Thoracic aorta (tissue), 2 donors: ENCODE measurements at regions not wholly inside any gene's neighbourhood (a gene's known extent, or its start where the extent isn't known, plus 50 kb on each side); places are given as distances from the start of the nearest gene placed in this dataset.

ENCODE experiments used
- ATAC-seq: fragments of 150-250 bp; one replicate; pipeline ENCODE4 v1.8.0; 2017; ENCODE audit warnings: low read depth; ENCODE audit not compliant: insufficient number of reproducible peaks, low FRiP score
- DNase-seq: peaks from one replicate; pipeline ENCODE4 v3.0.0-alpha.2; 2020; ENCODE audit warnings: low spot score
- H3K27ac ChIP-seq, 2 donors: fragments of 200-600 bp; sonication (generic); 1 replicate in 1 of 2; 2 replicates in 1 of 2; pipeline ENCODE4 v1.5.1; 2016; ENCODE audit warnings: mild to moderate bottlenecking in 2 of 2, moderate library complexity in 2 of 2
- H3K27me3 ChIP-seq: fragments of 200-600 bp; sonication (generic); replicated peaks from 2 replicates; pipeline ENCODE4 v1.6.0; 2016; ENCODE audit warnings: mild to moderate bottlenecking; ENCODE audit not compliant: insufficient read depth
- H3K36me3 ChIP-seq: fragments of 200-600 bp; sonication (generic); one replicate; pipeline ENCODE4 v1.5.1; 2016
- H3K4me1 ChIP-seq, 2 donors: fragments of 200-600 bp; sonication (generic); 1 replicate in 1 of 2; 2 replicates in 1 of 2; pipeline versions ENCODE4 v1.5.1 to v1.6.0; 2016; ENCODE audit warnings: low read depth in 2 of 2, mild to moderate bottlenecking in 1 of 2; ENCODE audit not compliant: control insufficient read depth in 1 of 2
- H3K4me3 ChIP-seq: fragments of 200-600 bp; sonication (generic); 2 replicates; pipeline ENCODE4 v1.5.1; 2016; ENCODE audit warnings: mild to moderate bottlenecking
- H3K9me3 ChIP-seq: fragments of 200-600 bp; sonication (generic); 2 replicates; pipeline ENCODE4 v1.5.1; 2016
- TF ChIP-seq, protein P1 (sequence below): fragments of 200-600 bp; sonication (generic); IDR thresholded peaks from one replicate; pipeline ENCODE4 v1.5.1; 2019; ENCODE audit warnings: antibody characterized with exemption

DNA sequence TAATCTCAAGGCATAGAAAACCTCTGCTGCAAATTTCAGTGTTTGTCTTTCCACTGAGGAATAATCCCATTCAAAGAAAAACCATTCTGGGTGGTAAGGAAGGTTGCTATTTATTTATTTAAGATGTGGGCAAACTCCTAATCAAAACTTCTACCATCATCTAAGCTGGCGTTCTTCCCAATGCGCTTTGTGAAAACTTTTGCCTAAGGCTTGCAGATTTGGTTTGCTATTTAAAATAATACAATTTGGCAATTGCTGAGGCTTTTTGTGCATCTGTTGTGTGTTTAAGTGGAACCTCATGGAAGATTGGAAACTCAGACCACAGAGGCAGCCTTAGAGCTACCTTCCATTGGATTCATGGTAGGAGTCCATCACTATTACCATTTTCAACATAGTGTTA, 309.0 kb downstream of the BLID start:
- TF ChIP-seq, protein P1, sequence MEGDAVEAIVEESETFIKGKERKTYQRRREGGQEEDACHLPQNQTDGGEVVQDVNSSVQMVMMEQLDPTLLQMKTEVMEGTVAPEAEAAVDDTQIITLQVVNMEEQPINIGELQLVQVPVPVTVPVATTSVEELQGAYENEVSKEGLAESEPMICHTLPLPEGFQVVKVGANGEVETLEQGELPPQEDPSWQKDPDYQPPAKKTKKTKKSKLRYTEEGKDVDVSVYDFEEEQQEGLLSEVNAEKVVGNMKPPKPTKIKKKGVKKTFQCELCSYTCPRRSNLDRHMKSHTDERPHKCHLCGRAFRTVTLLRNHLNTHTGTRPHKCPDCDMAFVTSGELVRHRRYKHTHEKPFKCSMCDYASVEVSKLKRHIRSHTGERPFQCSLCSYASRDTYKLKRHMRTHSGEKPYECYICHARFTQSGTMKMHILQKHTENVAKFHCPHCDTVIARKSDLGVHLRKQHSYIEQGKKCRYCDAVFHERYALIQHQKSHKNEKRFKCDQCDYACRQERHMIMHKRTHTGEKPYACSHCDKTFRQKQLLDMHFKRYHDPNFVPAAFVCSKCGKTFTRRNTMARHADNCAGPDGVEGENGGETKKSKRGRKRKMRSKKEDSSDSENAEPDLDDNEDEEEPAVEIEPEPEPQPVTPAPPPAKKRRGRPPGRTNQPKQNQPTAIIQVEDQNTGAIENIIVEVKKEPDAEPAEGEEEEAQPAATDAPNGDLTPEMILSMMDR = no peak
- H3K27ac ChIP-seq = no peak overlapping the region
- no peaks in the 10 kb centered on the region for H3K27me3 ChIP-seq
- H3K36me3 ChIP-seq = no peaks in the 10 kb centered on the region
- H3K9me3 ChIP-seq = no peaks in the 10 kb centered on the region
- ATAC-seq = no peak
- H3K4me3 ChIP-seq = no peak overlapping the region
- no peak for DNase-seq
- no peaks in the 10 kb centered on the region for H3K4me1 ChIP-seq

DNA sequence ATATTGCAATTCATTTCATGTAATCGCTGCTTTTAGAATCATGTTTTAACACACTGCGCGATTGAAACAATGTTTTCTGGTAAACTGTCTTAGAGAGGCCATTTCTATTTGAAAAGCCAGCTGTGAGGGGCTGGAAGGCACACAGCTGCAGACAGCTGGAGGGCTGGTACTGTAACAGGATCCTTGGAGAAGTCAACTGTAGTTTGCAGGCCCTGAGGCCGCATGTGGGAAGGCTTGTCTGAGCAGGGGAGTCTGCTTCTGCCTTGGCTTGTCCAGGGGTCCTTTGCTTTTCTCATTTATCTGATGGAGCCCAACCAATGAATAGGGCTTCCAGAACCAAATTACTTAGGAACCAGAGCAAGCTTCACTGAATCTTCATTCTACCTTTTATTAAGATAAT, 313.5 kb downstream of the BLID start:
- no peaks in the 10 kb centered on the region for H3K27me3 ChIP-seq
- no peak overlapping the region for H3K27ac ChIP-seq
- DNase-seq (no peak), ATAC-seq (no peak)
- H3K4me1 ChIP-seq = peaks cover 12 to 34% of the 10 kb centered on the region in 2 donors
- H3K4me3 ChIP-seq = no peak overlapping the region
- TF ChIP-seq, protein P1 = no peak
- no peaks in the 10 kb centered on the region for H3K36me3 ChIP-seq
- H3K9me3 ChIP-seq = no peaks in the 10 kb centered on the region

DNA sequence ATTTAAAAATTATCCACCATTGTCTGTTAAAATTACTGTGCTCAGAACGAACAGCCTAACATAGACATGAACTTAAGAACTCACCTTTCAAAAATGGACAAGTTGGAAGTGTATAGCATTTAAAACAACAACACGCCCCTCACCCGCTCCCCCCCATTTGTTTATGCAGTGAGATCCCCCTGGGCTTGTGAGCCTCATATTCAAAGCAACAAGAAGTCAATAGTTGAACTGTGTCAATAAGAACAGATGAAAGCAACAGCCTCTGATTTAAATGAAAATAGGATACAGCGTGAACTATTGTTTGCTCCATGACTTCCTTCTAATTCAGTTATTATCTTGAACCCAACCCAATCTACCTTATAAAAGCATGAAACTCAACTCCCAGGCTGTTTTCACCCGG, 314.2 kb downstream of the BLID start:
- H3K27ac ChIP-seq = peak overlapping the region in 1 of 2 donors; percentile 46
- ATAC-seq = no peak
- TF ChIP-seq, protein P1 = no peak
- no peak overlapping the region for H3K4me3 ChIP-seq
- no peaks in the 10 kb centered on the region for H3K27me3 ChIP-seq
- no peaks in the 10 kb centered on the region for H3K36me3 ChIP-seq
- no peak for DNase-seq
- no peaks in the 10 kb centered on the region for H3K9me3 ChIP-seq
- H3K4me1 ChIP-seq = peaks cover 12 to 35% of the 10 kb centered on the region in 2 donors

DNA sequence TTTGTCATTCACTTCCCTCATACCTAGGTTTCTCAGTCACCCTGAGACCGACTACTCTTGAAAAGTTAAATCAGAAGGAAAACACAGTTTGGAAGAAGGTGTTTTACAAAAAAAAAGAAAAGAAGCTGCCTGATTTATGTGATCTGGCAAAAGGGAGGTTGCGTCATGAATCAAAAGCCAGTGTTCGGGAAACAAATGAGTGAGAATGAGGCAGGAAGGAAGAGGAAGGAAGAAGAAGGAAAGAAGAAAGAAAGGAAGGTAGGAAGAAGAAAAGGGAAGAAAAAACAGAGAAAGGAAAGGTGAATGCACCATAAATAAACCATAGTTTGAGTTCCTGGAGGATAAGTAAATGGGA, 314.6 kb downstream of the BLID start:
- Histone ChIP-seq H3K4me1 (peaks cover 12 to 35% of the 10 kb centered on the region in 2 donors), H3K27ac (peak overlapping the region; percentile 46 to 62), H3K27me3 (no peaks in the 10 kb centered on the region), H3K9me3 (no peaks in the 10 kb centered on the region), H3K4me3 (peak overlapping the region; percentile 39), H3K36me3 (no peaks in the 10 kb centered on the region)
- DNase-seq (no peak), ATAC-seq (no peak)
- TF ChIP-seq, protein P1 = no peak

DNA sequence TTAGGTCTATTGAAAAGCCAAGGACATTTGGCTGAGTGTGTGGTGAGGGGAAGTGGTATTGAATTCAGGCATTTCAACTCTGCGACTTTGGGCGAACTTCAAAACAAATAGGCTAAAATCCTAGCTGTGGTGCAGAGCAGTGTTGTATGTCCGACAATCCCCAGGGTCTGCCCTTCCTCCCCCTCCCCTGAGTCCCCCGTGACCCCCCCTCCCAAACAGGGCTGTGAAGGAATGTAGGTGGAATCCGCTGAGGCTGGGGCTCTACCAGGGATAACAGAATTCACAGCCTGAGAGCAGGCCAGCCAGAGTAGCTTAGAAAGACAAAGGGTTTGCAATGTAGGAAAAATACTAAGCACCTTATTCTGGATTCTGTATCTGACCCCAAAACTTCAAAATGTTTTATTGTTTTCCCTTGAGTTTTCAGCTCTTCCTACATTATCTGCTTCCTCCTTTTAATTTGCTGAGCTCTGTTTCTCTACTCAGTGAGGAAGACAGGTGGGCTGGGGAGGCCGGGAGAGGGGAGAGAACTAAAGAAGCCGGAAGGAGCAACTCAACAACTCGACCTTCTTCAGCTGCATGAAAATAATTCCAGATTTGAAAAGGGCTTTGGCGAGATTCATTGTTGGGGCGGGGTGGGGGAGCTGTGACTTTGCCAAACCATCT, 315.2 kb downstream of the BLID start:
- H3K9me3 ChIP-seq = no peaks in the 10 kb centered on the region
- TF ChIP-seq, protein P1 = no peak
- H3K36me3 ChIP-seq = no peaks in the 10 kb centered on the region
- DNase-seq (no peak), ATAC-seq (no peak)
- H3K27me3 ChIP-seq = no peaks in the 10 kb centered on the region
- peak overlapping the region; percentile 39 for H3K4me3 ChIP-seq
- peaks cover 12 to 35% of the 10 kb centered on the region in 2 donors for H3K4me1 ChIP-seq
- peak overlapping the region; percentile 46 to 62 for H3K27ac ChIP-seq
